Hematopoietic multipotent progenitor cell treated with erythropoietin and hydrocortisone succinate and interleukin-3 and kit ligand, for 17 days (in vitro differentiated cells): ENCODE measurements at regions not wholly inside any gene's neighbourhood (a gene's known extent, or its start where the extent isn't known, plus 50 kb on each side); places are given as distances from the start of the nearest gene placed in this dataset.
"Not testable (repeated sequence)": the region's sequence is repeated elsewhere in the genome, so short reads cannot be mapped to it uniquely, and the experiment has no call there.

Experiments
- DNase-seq: peaks from one replicate; pipeline ENCODE4 v3.0.0-alpha.2; 2015; ENCODE audit warnings: low spot score

DNA sequence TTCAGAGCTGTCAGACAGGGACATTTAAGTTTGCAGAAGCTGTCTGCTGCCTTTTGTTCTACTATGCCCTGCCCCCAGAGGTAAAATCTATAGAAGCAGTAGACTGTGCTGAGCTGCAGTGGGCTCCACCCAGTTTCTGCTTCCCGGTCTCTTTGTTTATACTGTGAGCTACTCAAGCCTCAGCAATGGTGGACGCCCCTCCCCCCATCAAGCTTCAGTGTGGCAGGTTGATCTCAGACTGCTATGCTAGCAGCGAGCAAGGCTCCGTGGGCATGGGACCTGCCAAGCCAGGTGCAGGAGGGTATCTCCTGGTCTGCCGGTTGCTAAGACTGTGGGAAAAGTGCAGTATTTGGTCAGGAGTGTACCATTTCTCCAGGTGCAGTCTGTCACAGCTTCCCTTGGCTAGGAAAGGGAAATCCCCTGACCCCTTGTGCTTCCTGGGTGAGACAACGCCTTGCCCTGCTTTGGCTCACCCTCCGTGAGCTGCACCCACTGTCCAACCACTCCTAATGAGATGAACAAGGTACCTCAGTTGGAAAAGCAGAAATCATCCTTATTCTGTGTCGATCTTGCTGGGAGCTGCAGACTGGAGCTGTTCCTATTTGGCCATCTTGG is 692.2 kb downstream of the UTRN start:
- not testable (repeated sequence) for DNase-seq

- DNase-seq, result no peak
Measured at GRCh38 chr6:144978208-144978607, 693.1 kb downstream of the UTRN start.

GRCh38 chr6:144986271-144986670 is 701.1 kb downstream of the UTRN start:
- DNase-seq, result no peak

DNA sequence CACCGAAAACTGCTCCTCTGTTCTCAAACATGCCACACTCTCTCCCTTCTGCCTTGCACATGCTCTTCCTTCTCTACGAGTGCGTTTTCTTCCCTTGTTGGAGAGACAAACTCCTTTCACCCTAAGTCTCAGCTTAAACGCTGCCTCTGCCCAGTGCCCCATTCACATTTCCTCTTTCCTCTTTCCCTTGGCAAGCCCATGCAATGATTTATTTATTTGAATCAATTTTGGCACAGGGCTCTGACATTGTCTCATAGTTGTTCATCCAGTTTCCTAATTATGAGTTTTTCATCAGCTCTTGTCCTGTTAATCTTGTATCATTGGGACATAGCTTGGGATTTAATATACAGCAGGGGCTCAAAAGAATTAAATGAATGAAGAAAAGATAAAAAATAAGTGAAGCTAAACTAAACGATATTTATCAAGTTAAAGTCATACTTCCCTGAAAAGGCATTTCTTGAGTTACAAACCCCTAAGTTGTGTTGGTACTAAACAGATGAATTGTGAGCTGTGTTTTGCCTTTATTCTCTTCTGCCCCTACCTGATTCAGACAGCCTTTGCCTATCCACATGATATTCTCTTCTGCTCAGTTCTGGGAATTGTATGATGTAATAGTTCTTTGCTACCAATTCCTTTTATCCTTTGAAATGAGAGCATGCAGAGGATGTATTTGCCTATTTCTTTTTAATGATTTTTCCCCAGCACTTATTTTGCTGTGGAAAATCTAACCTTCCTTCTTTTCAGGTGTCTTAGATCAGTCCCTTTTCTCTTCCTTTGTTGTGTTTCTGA is 704.4 kb downstream of the UTRN start:
- no peak for DNase-seq

GRCh38 chr6:144990784-144991183 is 705.6 kb downstream of the UTRN start:
- DNase-seq, result no peak

GRCh38 chr6:144993870-144994269 is 708.7 kb downstream of the UTRN start:
- DNase-seq, result no peak

GRCh38 chr6:144997996-144998395 is 712.9 kb downstream of the UTRN start:
- DNase-seq, result no peak

DNA sequence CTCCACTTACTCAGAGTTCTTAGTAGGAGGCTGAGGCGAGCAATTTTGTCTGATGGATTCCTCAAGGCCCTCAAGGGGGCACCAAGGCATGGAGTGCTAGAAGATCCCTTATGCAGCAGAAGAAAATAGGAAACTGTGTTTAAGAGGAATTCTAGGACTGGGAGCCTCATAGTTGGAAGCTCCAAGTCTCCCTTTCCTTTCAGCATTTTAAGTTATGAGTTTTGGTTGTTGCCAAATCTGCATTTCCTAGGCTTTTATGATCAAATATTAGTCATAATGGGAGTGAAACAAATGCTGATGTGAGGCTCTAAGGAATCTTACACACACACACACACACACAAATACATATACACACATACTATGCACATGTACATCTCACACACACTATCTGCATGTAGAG is 714.0 kb downstream of the UTRN start:
- no peak for DNase-seq

DNA sequence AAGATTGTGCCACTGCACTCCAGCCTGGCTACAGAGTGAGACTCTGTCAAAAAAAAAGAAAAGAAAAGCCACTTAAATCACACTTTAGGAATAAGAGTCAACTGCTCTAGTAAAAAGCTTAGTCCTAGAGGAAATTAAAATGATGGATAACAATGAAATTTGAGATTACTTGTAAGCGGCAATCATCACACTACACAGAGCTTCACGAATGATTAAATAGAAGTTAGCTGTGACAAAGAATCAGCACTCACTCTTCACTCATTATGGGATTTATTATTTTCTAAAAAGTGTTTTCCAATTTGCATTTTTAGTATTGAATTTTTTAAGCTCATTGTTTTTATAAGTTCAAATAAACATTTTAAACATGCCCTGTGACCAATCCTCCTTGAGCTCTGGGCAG is 718.0 kb downstream of the UTRN start:
- no peak for DNase-seq

- DNase-seq, result no peak
Measured at GRCh38 chr6:145006914-145007313, 721.8 kb downstream of the UTRN start.

DNA sequence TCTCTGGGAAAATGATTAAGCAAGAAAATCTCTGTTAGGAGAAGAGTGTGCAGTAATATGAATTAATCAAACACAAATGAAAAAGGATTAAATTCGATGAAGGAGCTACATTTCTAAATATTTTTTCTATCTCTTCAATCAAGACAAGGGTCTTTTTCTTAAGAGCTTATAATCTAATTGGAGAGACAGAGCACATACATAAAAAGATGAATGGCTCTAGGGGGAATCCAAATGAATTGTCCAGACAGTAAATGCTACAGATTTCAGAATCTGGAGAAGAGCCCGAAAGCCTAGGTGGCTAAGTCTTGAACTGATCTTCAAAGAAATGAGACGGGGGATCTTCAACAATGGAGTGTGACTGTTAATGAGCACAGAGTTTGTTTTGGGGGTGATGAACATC is 723.6 kb downstream of the UTRN start:
- DNase-seq, result no peak

GRCh38 chr6:145009711-145010110 is 724.6 kb downstream of the UTRN start:
- no peak for DNase-seq

- DNase-seq, result no peak
Measured at GRCh38 chr6:145012039-145012662, 723.2 kb downstream of the EPM2A start.

DNA sequence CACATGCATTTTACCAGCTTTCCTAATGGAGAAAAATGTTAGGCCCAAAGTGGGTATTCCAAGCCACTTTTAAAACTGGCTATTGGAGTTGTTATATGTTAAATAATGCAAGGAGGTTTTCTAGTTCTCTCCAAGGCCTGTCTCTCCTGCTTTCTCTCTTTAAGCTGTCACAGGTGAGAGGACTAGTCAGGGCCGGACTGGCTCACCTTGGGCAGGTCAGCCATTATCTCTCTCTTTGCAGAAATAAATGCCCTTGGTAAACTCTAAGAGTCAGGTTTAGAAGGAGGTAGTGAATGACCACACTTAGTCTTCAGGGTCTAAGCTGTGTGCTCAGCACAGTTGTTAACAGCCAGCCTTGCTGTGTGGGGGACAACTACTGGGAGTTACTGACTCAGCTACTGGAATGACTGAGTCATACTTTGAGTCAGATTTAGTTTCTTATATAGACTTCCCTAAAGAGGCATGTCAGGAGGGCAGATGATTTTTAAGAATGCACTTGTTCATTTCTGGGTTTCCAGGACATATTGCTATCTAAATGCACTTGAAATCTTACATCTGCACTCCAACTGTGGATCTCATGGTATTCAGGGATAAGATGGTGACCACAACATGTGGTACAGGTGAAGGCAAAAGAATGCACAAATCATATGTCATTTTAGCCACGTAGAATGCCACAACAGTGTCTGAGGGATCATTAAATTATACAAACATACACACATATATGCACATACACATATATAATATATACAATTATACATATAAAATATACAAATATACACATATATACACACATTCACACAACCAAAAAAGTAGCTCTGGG is 719.4 kb downstream of the EPM2A start:
- DNase-seq, result no peak

GRCh38 chr6:145017051-145017450 is 718.3 kb downstream of the EPM2A start:
- no peak for DNase-seq

DNA sequence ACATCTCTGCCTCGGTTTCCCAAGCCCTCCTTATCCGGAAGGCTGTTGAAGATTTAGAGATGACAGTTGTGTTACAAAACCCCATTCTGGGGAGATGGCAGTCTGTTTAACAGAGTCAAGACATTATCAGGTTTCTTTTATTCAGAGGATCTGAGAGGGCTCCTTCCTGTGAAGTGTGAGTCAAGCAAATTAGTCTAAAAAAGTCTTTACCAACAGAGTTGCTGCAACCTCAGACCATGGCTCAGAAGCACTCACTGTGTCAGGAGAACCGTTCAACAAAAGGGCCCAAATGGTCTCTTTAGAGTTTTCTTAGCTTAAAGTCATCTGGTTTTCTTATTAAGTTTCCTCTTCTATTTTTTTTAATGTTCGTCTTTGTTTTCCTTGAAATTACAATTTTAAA is 717.8 kb downstream of the EPM2A start:
- no peak for DNase-seq

GRCh38 chr6:145018027-145018426 is 717.3 kb downstream of the EPM2A start:
- no peak for DNase-seq

- DNase-seq, result no peak
Measured at GRCh38 chr6:145020114-145020513, 715.2 kb downstream of the EPM2A start.

GRCh38 chr6:145020543-145020942 is 714.8 kb downstream of the EPM2A start:
- DNase-seq, result no peak

- no peak for DNase-seq
Measured at GRCh38 chr6:145022199-145022796, 713.0 kb downstream of the EPM2A start.

- no peak for DNase-seq
Measured at GRCh38 chr6:145023116-145023726, 712.1 kb downstream of the EPM2A start.

DNA sequence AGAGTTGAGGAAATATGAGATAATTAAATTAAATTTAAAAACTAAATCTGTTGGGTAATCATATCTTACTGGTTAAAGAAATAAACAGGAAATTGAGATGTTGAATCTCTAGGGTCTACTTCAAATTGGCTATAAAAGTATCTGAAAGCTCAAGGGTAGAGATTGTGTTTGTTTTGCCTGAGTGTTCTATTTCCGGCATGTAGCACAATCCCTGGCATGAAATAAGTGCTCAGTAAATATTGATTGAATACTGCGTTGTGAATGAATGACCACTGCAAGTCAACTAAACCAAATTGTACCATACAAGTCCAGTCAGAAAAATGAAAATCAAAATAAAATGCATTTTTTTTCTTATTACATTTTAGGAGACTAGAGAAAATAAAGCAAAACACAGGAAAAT is 709.8 kb downstream of the EPM2A start:
- no peak for DNase-seq
